Lung (tissue), 11 donors: ENCODE measurements at regions not wholly inside any gene's neighbourhood (a gene's known extent, or its start where the extent isn't known, plus 50 kb on each side); places are given as distances from the start of the nearest gene placed in this dataset.

Experiments
- ATAC-seq: fragments of 200-7000 bp; cut with Tn5 transposase; one replicate; pipeline ENCODE4 v1.9.1; 2020; ENCODE audit warnings: moderate number of reproducible peaks; ENCODE audit not compliant: insufficient read depth, low FRiP score
- DNase-seq, 3 donors: peaks; one replicate each; pipeline ENCODE4 v3.0.0-alpha.2; 2013 to 2017
- H3K27ac ChIP-seq, 2 donors: one replicate each; pipeline ENCODE4 v1.5.1; 2013; ENCODE audit warnings: mild to moderate bottlenecking in 2 of 2, moderate library complexity in 2 of 2, control low read depth in 1 of 2, inconsistent platforms in 1 of 2, low read depth in 1 of 2, low read length in 1 of 2
- H3K27me3 ChIP-seq, 3 donors: one replicate each; pipeline ENCODE4 v1.5.1; 2013; ENCODE audit warnings: low read length in 2 of 3; ENCODE audit not compliant: control insufficient read depth in 3 of 3, insufficient read depth in 3 of 3
- H3K36me3 ChIP-seq, 4 donors: one replicate each; pipeline ENCODE4 v1.5.1; 2013; ENCODE audit warnings: low read length in 4 of 4, mild to moderate bottlenecking in 1 of 4, moderate library complexity in 1 of 4; ENCODE audit not compliant: control insufficient read depth in 4 of 4, insufficient read depth in 4 of 4
- H3K4me1 ChIP-seq, 5 donors: one replicate each; pipeline ENCODE4 v1.5.1; 2013; ENCODE audit warnings: low read length in 5 of 5, mild to moderate bottlenecking in 2 of 5, moderate library complexity in 1 of 5; ENCODE audit not compliant: control insufficient read depth in 5 of 5, insufficient read depth in 5 of 5
- H3K4me3 ChIP-seq: one replicate; pipeline ENCODE4 v1.5.1; 2013; ENCODE audit warnings: mild to moderate bottlenecking, control low read depth, moderate library complexity
- H3K9ac ChIP-seq, 2 donors: one replicate each; pipeline ENCODE4 v1.5.1; 2013; ENCODE audit warnings: low read length in 2 of 2, control low read depth in 1 of 2; ENCODE audit not compliant: insufficient read depth in 1 of 2
- H3K9me3 ChIP-seq, 4 donors: one replicate each; pipeline ENCODE4 v1.5.1; 2013; ENCODE audit warnings: low read length in 3 of 4, mild to moderate bottlenecking in 1 of 4, moderate library complexity in 1 of 4; ENCODE audit not compliant: control insufficient read depth in 4 of 4, insufficient read depth in 3 of 4
- CTCF ChIP-seq: IDR thresholded peaks from 2 replicates; pipeline ENCODE4 v1.5.1; 2012; ENCODE audit warnings: mild to moderate bottlenecking; ENCODE audit errors: control extremely low read depth, extremely low read depth
- WGBS, 2 donors: extraction: QIAGEN DNeasy Blood & Tissue Kit; methylation state at CpG; one replicate each; pipeline ENCODE4 v1.1.7; 2013; 5-methylcytosine and 5-hydroxymethylcytosine counted together
- donor health status: control.
- donor health status: control.
- donor health status: Bipolar disorder and iron deficiency.
- donor health status: healthy.
- donor health status: DM: yes; HTN: yes; CAD: no.

DNA sequence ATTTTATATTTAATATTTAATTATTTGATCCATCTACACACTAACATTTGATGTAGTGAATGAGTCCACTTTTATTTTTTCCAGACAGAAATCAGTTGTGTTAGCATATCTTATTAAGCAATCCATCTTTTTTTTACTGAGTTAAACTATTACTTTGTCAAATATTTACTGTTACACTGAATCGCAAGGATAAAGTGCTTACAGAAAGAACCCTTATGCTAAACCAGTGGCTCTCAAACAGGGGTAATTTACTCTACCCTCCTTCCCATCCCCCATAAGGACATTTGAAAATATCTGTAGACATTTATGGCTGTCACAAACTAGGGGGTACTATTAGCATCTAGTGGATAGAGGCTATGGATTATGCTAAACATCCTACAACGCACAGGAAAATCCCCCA lies 508.2 kb downstream of the C12orf50 start:
- Histone ChIP-seq H3K36me3 (no peaks in the 10 kb centered on the region), H3K27me3 (no peaks in the 10 kb centered on the region), H3K27ac (no peak overlapping the region), H3K9me3 (peaks cover 0 to 3% (median 0%) of the 10 kb centered on the region in 4 donors), H3K9ac (no peak overlapping the region), H3K4me1 (no peaks in the 10 kb centered on the region), H3K4me3 (no peak overlapping the region)
- WGBS, 2 donors, result 67 to 78% methylated on average over 2 of the region's 2 CpGs
- no peak for TF ChIP-seq CTCF
- ATAC-seq (no peak), DNase-seq (peak in 1 of 3 donors; percentile 31)

- no peak for TF ChIP-seq CTCF
- DNase-seq (no peak), ATAC-seq (no peak)
- no peaks in the 10 kb centered on the region for H3K4me1 ChIP-seq
- H3K36me3 ChIP-seq, result no peaks in the 10 kb centered on the region
- WGBS, 2 donors, result 38 to 40% methylated on average over 1 of the region's 1 CpG
- H3K9ac ChIP-seq, result no peak overlapping the region
- H3K9me3 ChIP-seq, result peaks cover 0 to 3% (median 0%) of the 10 kb centered on the region in 4 donors
- no peak overlapping the region for H3K27ac ChIP-seq
- H3K27me3 ChIP-seq, result no peaks in the 10 kb centered on the region
- H3K4me3 ChIP-seq, result no peak overlapping the region
Observed at GRCh38 chr12:87518481-87518880, 510.7 kb downstream of the C12orf50 start.

DNA sequence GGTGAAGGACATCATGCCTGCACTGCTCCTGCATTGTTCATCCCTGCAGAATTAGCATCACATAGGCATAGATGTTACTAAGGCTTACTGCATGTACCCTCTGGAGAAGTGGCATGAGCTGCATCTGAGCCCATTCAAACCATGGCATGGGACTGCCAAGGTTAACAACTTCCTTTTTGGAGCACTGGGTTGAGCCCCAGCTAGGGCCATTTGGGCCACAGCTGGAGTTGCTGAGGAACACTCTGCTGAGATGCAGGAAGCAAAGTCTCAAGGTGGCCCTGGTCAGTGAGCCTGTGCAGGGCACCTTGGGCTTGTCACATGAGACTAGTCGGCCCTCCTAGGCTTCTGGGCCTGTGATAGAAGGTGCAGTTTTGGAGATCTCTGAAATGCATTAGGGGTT lies 511.2 kb downstream of the C12orf50 start:
- Histone ChIP-seq H3K27me3 (no peaks in the 10 kb centered on the region), H3K9me3 (peaks cover 0 to 3% (median 0%) of the 10 kb centered on the region in 4 donors), H3K4me3 (no peak overlapping the region), H3K36me3 (no peaks in the 10 kb centered on the region), H3K4me1 (no peaks in the 10 kb centered on the region), H3K9ac (no peak overlapping the region), H3K27ac (no peak overlapping the region)
- ATAC-seq (no peak), DNase-seq (no peak)
- 83 to 87% methylated on average over 1 of the region's 1 CpG for WGBS, 2 donors
- TF ChIP-seq CTCF, result no peak

DNA sequence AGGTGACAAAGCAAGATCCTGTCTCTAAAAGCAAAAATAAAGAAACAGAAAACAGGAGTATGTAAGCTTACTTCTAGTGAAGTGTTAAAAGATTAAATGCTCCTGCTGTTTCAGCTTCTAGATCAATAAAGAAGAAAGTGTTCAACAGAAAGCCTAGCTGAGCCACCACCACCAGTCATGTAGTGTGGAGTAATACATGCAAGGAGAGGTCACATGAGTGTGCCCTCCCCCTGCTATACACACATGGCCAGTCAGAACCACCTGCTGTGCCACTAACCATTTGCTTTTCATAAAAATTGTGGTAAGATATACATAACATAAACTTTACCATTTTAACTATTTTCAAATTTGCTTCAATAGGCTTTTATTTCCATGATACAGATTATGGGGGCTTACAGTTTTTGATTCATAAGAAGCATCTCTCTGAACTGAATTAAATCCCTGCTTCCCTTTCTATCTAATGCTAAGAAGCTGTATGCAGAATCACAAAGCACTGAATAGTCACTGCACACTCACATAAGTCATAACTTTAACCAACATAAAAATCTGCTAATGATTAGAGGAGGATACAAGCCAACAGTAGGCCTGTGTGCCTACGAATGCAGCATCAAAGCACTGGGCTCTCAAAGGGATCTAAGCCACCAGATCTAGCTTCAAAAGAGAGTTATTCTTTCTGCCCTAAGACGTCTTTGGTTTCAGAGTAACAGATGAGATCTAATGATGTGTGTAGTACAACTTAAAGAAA lies 515.5 kb downstream of the C12orf50 start:
- Histone ChIP-seq H3K36me3 (no peaks in the 10 kb centered on the region), H3K9me3 (no peaks in the 10 kb centered on the region), H3K27me3 (no peaks in the 10 kb centered on the region), H3K4me1 (no peaks in the 10 kb centered on the region), H3K4me3 (no peak overlapping the region), H3K9ac (no peak overlapping the region), H3K27ac (no peak overlapping the region)
- TF ChIP-seq CTCF, result no peak
- ATAC-seq, result no peak
- DNase-seq, result no peak
- WGBS, 2 donors, result 59 to 65% methylated on average over 2 of the region's 2 CpGs
